H9 (cell line): ENCODE measurements at regions not wholly inside any gene's neighbourhood (a gene's known extent, or its start where the extent isn't known, plus 50 kb on each side); places are given as distances from the start of the nearest gene placed in this dataset.

Experiments
- DNase-seq: peaks from one replicate; pipeline ENCODE4 v3.0.0-alpha.2; 2017
- H2AFZ ChIP-seq: one replicate; pipeline ENCODE4 v1.6.1; 2013; ENCODE audit warnings: mild to moderate bottlenecking, low read length, control low read depth, moderate library complexity
- H2AK5ac ChIP-seq: 2 replicates; pipeline ENCODE4 v1.6.1; 2013; ENCODE audit warnings: low read length, control low read depth, mixed read lengths; ENCODE audit not compliant: insufficient read length
- H2BK120ac ChIP-seq: one replicate; pipeline ENCODE4 v1.6.1; 2013; ENCODE audit warnings: low read depth, mild to moderate bottlenecking, low read length, control low read depth, inconsistent platforms; ENCODE audit not compliant: poor library complexity, severe bottlenecking
- H2BK12ac ChIP-seq: 2 replicates; pipeline ENCODE4 v1.6.1; 2013; ENCODE audit warnings: low read length, control low read depth, mixed read lengths, low read depth; ENCODE audit not compliant: insufficient read length
- H2BK15ac ChIP-seq: 2 replicates; pipeline ENCODE4 v1.6.1; 2013; ENCODE audit warnings: low read depth, low read length, control low read depth
- H2BK20ac ChIP-seq: one replicate; pipeline ENCODE4 v1.6.1; 2013; ENCODE audit warnings: low read depth, mild to moderate bottlenecking, low read length, control low read depth, inconsistent platforms; ENCODE audit not compliant: poor library complexity, severe bottlenecking
- H2BK5ac ChIP-seq: 2 replicates; pipeline ENCODE4 v1.6.1; 2013; ENCODE audit warnings: low read length, control low read depth, mixed read lengths; ENCODE audit not compliant: insufficient read length
- H3K14ac ChIP-seq: 2 replicates; pipeline ENCODE4 v1.6.1; 2013; ENCODE audit warnings: low read length, control low read depth; ENCODE audit not compliant: insufficient read depth
- H3K18ac ChIP-seq: 2 replicates; pipeline ENCODE4 v1.6.1; 2013; ENCODE audit warnings: low read depth, mild to moderate bottlenecking, mixed read lengths, low read length, control low read depth; ENCODE audit not compliant: insufficient read length
- H3K23ac ChIP-seq: 2 replicates; pipeline ENCODE4 v1.6.1; 2013; ENCODE audit warnings: low read length, control low read depth, mixed read lengths, low read depth; ENCODE audit not compliant: insufficient read length
- H3K23me2 ChIP-seq: 2 replicates; pipeline ENCODE4 v1.6.1; 2013; ENCODE audit warnings: low read depth, mild to moderate bottlenecking, mixed read lengths, low read length, control low read depth; ENCODE audit not compliant: insufficient read length, poor library complexity, severe bottlenecking
- H3K27ac ChIP-seq: 2 replicates; pipeline ENCODE4 v1.5.1; 2013; ENCODE audit warnings: low read length, control low read depth, mixed read lengths, low read depth; ENCODE audit not compliant: insufficient read length
- H3K27me3 ChIP-seq: 2 replicates; pipeline ENCODE4 v1.6.1; 2013; ENCODE audit warnings: low read length, control low read depth, inconsistent platforms; ENCODE audit not compliant: insufficient read depth
- H3K4ac ChIP-seq: 2 replicates; pipeline ENCODE4 v1.6.1; 2013; ENCODE audit warnings: low read depth, mild to moderate bottlenecking, control low read depth, inconsistent platforms, low read length, moderate library complexity
- H3K4me1 ChIP-seq: 2 replicates; pipeline ENCODE4 v1.6.1; 2013; ENCODE audit warnings: low read length, control low read depth, inconsistent platforms; ENCODE audit not compliant: insufficient read depth
- H3K4me2 ChIP-seq: 2 replicates; pipeline ENCODE4 v1.6.1; 2013; ENCODE audit warnings: low read length, control low read depth, mixed read lengths; ENCODE audit not compliant: insufficient read length, insufficient read depth
- H3K56ac ChIP-seq: 2 replicates; pipeline ENCODE4 v1.6.1; 2013; ENCODE audit warnings: low read depth, mild to moderate bottlenecking, mixed read lengths, low read length, control low read depth; ENCODE audit not compliant: insufficient read length
- H3K79me1 ChIP-seq: 2 replicates; pipeline ENCODE4 v1.6.1; 2013; ENCODE audit warnings: low read depth, mild to moderate bottlenecking, moderate library complexity, low read length, control low read depth, inconsistent platforms; ENCODE audit not compliant: insufficient read depth, poor library complexity, severe bottlenecking
- H3K79me2 ChIP-seq: 2 replicates; pipeline ENCODE4 v1.6.1; 2013; ENCODE audit warnings: low read length, control low read depth, inconsistent platforms; ENCODE audit not compliant: insufficient read depth
- H3K9ac ChIP-seq: 2 replicates; pipeline ENCODE4 v1.6.1; 2013; ENCODE audit warnings: low read length, control low read depth, mixed read lengths; ENCODE audit not compliant: insufficient read length; ENCODE audit errors: extremely low read depth
- H3K9me3 ChIP-seq: one replicate; pipeline ENCODE4 v1.6.1; 2013; ENCODE audit warnings: low read depth, low read length, inconsistent platforms; ENCODE audit not compliant: control insufficient read depth
- H3T11ph ChIP-seq: one replicate; pipeline ENCODE4 v1.6.1; 2013; ENCODE audit warnings: mild to moderate bottlenecking, low read length, control low read depth, inconsistent platforms
- H4K20me1 ChIP-seq: one replicate; pipeline ENCODE4 v1.6.1; 2013; ENCODE audit not compliant: control insufficient read depth, insufficient read length, insufficient read depth
- H4K5ac ChIP-seq: 2 replicates; pipeline ENCODE4 v1.6.1; 2013; ENCODE audit warnings: low read depth, mild to moderate bottlenecking, mixed read lengths, low read length, control low read depth; ENCODE audit not compliant: insufficient read length
- H4K8ac ChIP-seq: replicated peaks from 2 replicates; pipeline ENCODE4 v1.6.1; 2013; ENCODE audit warnings: low read length, control low read depth, mixed read lengths, low read depth; ENCODE audit not compliant: insufficient read length
- H4K91ac ChIP-seq: 2 replicates; pipeline ENCODE4 v1.6.1; 2013; ENCODE audit warnings: low read depth, mild to moderate bottlenecking, moderate library complexity, mixed read lengths, low read length, control low read depth; ENCODE audit not compliant: insufficient read length
- H3K27ac Mint-ChIP-seq, 3 experiments: 2 replicates in 2 of 3; 3 replicates in 1 of 3; pipeline ENCODE4 v1.8.0; 2020 to 2021; ENCODE audit warnings: mixed read lengths in 3 of 3, mild to moderate bottlenecking in 1 of 3, moderate library complexity in 1 of 3
- H3K27me3 Mint-ChIP-seq: 2 replicates; pipeline ENCODE4 v1.8.0; 2021; ENCODE audit warnings: low read depth, mild to moderate bottlenecking, moderate library complexity, mixed read lengths
- H3K36me3 Mint-ChIP-seq, 3 experiments: 2 replicates in 2 of 3; 3 replicates in 1 of 3; pipeline ENCODE4 v1.8.0; 2020 to 2021; ENCODE audit warnings: low read depth in 3 of 3, mixed read lengths in 3 of 3; ENCODE audit not compliant: insufficient read depth in 1 of 3
- H3K4me1 Mint-ChIP-seq, 2 experiments: 2 replicates each; pipeline ENCODE4 v1.8.0; 2020; ENCODE audit warnings: mixed read lengths in 2 of 2
- H3K4me3 Mint-ChIP-seq, 2 experiments: 2 replicates in 1 of 2; 3 replicates in 1 of 2; pipeline ENCODE4 v1.8.0; 2020 to 2021; ENCODE audit warnings: mild to moderate bottlenecking in 2 of 2, mixed read lengths in 2 of 2, moderate library complexity in 1 of 2
- H3K9me3 Mint-ChIP-seq, 2 experiments: 2 replicates in 1 of 2; 3 replicates in 1 of 2; pipeline ENCODE4 v1.8.0; 2020; ENCODE audit warnings: mild to moderate bottlenecking in 2 of 2, mixed read lengths in 2 of 2, moderate library complexity in 1 of 2
- CTCF ChIP-seq: fragments of 200-600 bp; sonication (generic); conservative IDR thresholded peaks from 3 replicates; pipeline ENCODE4 v1.8.0; 2021; ENCODE audit warnings: antibody characterized with exemption, mild to moderate bottlenecking
- WGBS: extraction: QIAGEN DNeasy Blood & Tissue Kit; methylation state at CpG from one replicate; pipeline ENCODE4 v1.1.7; 2013; ENCODE audit warnings: missing lambda C conversion rate, low lambda C conversion rate, mixed read lengths; ENCODE audit not compliant: insufficient read length; ENCODE audit errors: extremely low coverage; 5-methylcytosine and 5-hydroxymethylcytosine counted together

DNA sequence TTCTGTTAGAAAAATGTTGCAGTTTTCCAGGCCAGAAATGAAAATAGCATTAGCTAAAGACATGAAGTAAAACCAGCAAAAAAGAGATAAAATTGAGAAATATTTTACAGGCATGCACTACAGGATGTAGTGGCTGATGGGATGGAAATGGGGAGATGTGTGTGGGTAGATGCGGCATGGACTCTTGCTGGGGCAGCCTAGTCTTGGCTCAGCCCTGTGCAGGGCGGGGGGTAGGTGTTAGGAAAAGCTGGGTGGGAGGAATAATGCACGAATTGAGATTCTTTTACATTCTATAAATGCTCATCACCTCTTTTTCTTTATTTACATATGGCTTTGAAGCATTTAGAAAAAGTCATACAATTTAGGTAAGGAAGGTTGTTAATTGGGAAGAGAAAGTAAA lies 334.2 kb downstream of the NUP35 start:
- Histone ChIP-seq H3K18ac (no peak overlapping the region), H3K4ac (no peak overlapping the region), H2BK5ac (no peak overlapping the region), H3K4me2 (no peak overlapping the region), H4K91ac (no peak overlapping the region), H3K9ac (no peak overlapping the region), H3K56ac (no peak overlapping the region), H2BK15ac (no peak overlapping the region), H3K23ac (no peak overlapping the region), H4K5ac (no peak overlapping the region), H4K20me1 (no peaks in the 10 kb centered on the region), H3K27me3 (no peaks in the 10 kb centered on the region), H3K79me1 (no peaks in the 10 kb centered on the region), H3K27ac (no peak overlapping the region), H2AK5ac (no peak overlapping the region), H4K8ac (no peak overlapping the region), H3K14ac (no peak overlapping the region), H2AFZ (no peak overlapping the region), H3K9me3 (no peaks in the 10 kb centered on the region), H3K79me2 (no peaks in the 10 kb centered on the region), H2BK20ac (no peak overlapping the region), H2BK12ac (no peak overlapping the region), H3T11ph (no peak overlapping the region), H3K4me1 (no peaks in the 10 kb centered on the region), H2BK120ac (no peak overlapping the region), H3K23me2 (no peaks in the 10 kb centered on the region)
- Mint-ChIP-seq H3K27me3 (no peaks in the 10 kb centered on the region), H3K4me1 (peaks cover 7 to 9% of the 10 kb centered on the region in 2 experiments; a peak in 3 of 4 replicates), H3K4me3 (no peak overlapping the region), H3K9me3 (peaks cover 1 to 7% of the 10 kb centered on the region in 2 experiments; a peak in 3 of 5 replicates), H3K27ac (no peak overlapping the region), H3K36me3 (peaks cover 3 to 5% (median 4%) of the 10 kb centered on the region in 3 experiments; a peak in 4 of 7 replicates)
- no peak for TF ChIP-seq CTCF
- no peak for DNase-seq
- no CpG with 5 or more reads among the region's 3 CpGs for WGBS
